DMS153 (cell line): ENCODE measurements at regions not wholly inside any gene's neighbourhood (a gene's known extent, or its start where the extent isn't known, plus 50 kb on each side); places are given as distances from the start of the nearest gene placed in this dataset.
"Not testable (repeated sequence)": the region's sequence is repeated elsewhere in the genome, so short reads cannot be mapped to it uniquely, and the experiment has no call there.

Experiments
- DNase-seq: peaks from one replicate; lab custom pipeline; 2025; lab: John Stamatoyannopoulos, UW

DNA sequence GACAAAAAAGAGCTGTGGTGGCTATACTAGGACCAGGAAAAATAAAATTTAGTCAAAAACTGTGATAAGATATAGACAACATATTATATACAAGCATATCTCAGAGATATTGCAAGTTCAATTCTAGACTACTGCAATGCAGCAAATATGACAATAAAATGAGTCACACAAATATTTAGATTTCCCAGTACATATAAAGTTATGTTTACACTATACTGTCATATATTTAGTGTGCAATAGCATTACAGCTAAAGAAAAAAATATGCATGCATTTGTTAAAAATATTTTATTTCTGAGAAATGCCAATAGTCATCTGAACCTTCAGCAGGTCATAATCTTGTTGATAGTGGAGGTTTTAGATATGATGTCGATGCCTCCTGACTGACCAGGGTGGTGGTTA is 72.1 kb downstream of the AKR1C4 start:
- no peak for DNase-seq

DNA sequence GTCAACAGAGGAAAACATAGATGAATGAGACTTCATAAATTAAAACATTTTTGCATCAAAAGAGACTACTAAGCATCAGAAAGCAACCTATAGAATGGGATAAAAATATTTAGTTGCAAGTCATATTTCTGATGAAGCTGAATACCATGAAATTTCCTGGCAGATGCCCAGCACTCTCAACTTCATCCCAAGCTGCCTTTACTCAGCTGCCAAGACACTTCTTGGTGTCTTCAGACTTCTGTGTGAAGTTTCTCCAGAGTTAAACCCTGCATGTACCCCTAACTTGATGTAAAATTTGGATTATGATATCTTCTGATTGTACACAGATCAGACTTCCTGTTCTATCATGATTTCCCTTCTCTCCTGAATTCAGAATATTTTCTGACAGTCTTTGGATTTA is 73.2 kb downstream of the AKR1C4 start:
- DNase-seq = no peak

DNA sequence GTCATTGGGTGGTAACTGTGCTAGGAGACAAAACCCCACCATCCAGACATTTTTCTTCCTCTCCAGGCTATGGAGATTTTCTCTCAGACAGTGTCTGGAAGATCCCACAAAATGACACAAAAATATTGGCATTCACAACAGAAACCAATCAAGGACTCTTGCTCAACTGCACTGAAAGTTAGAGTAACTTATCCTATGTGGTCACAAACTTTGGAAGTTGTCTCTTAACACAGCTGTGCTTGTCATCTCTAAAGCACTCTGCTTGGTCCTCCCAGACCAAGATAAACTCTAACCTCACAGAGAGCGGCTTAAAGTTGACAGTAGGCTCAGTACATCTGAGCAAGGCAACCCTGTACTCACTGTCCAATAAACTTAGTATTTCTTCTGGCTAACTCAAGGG is 74.9 kb downstream of the AKR1C4 start:
- DNase-seq = no peak

DNA sequence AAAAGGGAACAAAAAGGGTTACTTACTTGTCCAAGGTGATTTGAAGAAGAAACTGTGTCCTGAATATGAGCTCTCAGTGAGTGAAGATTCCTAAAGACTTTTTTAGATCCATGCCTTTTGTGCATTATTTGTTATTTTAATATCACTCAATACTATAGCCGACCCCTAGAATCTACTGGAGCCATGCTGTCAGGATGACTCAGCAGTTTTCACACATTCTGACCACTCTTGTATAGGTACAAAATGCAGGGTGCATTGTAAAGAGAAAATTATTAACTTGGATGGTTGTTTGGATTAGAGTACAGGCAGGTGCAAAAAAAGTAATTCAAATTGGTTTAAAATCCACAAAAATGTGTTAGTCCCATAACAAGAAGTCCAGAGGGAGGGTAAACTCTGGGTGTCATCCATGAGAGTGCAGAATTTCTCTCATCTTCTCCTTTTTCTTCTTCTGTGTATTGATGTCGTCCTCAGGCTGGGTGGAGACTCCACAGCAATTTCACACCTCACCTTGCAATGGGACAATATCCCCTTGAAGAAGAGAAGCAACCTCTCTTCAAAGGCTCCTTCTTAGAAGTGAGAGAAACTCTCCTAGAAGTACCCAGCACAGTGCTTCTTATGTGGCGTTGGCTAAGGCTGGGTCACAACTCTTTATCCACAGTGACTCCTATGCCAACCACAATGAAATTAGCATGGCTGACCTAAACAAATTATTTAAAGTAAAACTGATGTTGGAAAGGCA is 75.6 kb downstream of the AKR1C4 start:
- no peak for DNase-seq

DNA sequence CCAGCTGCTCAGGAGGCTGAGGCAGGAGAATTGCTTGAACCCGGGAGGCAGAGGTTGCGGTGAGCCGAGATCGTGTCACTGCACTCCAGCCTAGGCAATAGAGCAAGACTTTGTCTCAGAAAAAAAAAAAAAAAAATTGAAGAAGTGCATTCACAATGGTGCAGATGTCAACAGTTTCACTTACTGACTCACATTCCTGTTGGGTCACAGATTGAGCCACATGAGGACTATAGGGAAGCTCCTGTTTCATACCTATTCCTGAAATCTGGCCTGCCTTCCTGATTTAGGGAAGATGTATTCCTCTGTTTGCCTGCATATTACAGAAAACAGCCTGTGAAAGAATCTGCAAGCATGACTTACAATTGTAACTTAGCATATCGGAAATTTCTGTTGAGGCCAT is 78.2 kb downstream of the AKR1C4 start:
- DNase-seq = no peak

DNA sequence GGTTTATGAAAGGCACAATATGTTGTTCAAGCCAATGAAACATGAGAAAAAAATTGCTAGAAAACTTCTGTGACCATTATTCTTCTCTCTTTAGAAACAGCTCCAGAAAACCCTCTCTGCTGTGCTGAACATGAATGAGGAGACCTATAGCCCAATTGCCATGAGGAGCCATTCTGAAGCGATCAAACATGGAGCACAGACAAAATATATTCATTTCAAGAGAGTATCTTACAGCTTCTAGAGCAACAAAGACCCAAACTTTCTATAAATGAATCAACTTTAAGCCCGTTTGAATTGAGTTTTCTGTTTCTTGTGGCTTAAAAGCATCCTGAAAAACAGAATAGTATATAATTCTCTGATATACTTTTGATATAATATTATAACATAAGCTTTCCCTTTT is 83.4 kb upstream of the UCN3 start:
- no peak for DNase-seq

DNA sequence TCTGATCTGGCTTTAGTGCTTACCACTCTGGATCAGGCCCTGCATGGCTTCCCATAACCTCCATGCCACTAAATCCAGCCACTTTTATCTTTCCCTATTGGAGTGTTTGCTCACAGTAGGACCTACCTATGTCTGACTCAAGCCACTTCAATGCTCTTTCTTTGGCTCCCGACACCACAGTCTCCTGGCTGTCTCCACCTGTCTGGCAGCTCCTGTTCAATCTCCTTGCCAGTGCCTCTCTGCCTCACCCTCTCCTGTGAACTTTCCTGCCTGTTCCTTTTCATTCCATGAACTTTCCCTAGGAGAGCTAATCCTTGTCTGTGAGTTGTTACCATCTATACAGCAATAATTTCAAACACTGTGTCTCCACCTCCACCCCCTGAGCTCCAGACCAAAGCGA is 82.6 kb upstream of the UCN3 start:
- no peak for DNase-seq

DNA sequence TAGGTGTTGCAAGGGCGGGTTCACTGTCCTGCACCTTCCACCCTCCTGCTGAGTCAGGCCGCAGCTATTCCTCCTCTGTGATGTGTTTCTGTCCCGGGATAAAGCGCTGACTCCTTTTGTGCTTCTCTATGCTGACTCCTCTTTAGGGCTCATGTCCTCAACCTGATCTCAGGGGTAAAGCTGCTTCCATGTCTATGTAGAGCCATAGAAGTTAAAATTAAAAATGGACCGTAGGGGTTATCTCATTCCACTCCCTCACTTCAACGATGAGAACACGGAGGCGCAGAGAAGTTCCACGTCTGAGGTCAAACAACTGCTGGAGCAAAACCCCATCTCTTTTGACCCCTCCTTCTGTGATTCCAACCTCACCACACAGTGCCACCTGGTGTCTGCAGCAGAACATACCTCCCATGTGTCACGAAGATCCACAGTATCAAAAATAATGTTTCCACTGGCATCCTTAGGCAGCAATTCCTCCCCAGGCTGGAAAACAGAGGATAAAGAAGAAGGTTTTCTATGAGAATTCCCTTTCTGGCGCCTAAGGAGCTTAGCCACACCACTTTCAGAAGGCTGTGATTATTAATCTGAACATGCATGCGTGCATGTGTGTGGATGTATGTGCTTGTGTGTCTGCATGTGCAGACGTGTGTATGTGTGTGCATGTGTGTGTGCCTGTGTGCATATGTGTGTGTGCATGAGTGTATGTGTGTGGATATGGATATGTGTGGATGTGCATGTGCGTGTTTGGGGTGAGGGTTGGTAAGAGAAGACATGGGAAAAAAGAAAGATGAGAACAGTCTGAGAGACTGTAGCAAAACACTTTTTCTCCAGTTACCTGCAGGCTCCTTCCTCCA is 81.2 kb upstream of the UCN3 start:
- no peak for DNase-seq

DNA sequence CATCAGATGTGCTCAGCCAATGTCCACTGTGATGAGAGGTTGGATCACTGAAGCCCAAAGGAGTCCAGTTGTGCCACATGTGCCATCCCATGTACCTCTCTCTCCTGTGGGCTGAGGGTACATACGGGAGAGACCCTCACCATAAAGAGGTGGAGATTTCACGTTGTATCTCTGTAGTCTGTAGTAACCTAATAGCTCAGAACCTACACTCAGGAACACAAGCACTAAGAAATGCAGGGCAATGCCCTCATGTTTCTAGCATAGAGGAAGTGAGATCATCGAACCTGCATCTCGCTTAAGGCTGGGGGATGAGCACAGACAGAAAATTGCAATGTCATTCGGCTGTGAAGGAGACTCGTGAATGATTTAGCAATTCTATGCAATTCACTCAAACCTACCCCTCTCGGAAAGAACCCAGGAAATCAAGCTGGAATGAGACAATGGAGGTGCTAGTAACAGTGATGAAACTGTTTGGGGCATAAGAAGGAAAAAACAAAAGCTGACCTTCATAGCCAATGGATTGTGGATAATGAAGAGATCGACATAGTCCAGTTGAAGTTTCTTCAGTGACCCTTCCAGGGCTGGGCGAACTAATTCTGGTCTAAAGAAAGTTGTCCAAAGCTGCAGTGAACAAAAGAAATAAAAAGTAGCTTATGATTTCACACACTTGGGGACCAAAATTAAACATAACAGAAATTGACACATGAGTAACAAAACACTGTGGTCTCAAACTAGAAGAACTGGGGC is 80.3 kb upstream of the UCN3 start:
- DNase-seq = no peak

DNA sequence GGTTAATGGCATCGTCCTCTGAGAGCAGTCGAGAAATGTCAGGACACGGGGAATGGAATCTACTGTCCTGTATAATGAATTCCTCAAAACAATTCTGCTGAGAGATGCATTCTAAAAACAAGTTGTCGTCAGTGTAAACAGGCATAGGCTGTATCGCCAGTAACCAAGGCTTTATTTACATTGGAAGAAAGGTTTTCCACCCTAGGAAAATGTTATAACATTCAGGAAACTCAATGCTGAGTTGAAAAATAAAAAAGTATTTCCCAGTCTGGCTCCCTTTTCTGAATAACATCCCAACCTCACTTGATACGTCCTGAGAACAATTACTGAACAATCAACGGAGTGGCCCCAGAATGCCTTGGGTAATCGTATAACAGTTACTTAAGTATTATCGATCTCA is 79.6 kb upstream of the UCN3 start:
- no peak for DNase-seq

DNA sequence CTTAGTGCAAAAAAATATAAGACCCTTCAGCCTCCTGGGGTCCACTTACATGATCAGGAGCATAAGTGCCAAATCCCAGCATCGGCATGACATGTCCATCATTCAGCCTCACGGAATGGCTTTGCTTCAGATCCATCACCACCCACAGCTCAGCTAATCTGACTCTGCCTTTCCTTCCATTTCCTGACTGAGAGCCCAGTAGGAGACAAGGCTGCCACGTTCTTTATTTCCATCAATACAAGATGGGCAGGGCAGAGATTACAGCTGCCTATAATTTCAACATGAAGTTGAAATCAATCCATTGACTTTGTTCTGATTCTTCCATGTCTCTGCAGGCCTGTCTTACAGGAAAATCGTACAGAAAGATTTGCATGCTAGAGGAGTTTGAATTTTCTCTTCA is 76.4 kb upstream of the UCN3 start:
- DNase-seq = no peak

DNA sequence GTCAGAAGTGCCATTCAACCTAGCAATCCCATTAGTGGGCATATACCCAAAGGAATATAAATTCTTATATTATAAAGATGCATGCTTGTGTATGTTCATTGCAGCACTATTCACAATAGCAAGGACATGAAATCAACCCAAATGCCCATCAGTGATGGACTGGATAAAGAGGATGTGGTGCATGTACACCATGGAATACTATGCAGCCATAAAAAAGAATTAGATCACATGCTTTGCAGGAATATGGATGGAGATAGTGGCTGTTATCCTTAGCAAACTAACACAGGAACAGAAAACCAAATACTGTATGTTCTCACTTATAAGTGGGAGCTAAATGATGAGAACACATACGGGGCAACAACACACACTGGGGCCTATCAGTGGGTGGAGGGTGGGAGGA is 75.5 kb upstream of the UCN3 start:
- not testable (repeated sequence) for DNase-seq

DNA sequence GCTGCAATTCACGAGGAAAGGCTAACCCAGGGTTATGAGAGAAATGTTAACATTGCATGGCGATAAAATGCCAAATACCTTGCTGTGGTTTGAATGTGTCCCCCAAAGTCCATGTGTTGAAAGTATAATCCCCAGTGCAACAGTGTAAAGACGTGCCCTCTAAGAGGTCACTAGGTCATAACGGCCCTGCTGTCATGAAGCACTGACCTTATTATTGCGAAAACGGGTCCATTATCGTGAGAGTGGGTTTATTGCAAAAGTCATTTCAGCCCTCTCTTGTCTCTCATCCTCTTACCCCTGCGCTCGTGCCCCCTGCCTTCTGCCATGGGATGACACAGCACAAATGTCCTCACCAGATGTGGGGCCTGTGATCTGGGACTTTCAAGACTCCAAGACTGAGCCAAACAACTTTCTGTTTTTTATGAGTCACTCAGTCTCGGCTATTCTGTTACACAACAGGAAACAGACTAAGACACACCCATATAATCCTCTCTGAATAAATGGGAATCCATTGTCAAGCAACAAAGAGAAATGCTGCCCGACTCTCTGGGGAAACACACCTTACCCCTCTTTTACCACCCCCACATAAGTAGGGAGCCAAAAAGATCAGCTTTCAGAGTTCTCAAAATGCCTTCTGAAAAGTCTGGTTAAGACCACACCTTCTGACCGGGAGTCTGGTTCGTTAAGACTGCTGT is 73.1 kb upstream of the UCN3 start:
- DNase-seq = peak; percentile 56

DNA sequence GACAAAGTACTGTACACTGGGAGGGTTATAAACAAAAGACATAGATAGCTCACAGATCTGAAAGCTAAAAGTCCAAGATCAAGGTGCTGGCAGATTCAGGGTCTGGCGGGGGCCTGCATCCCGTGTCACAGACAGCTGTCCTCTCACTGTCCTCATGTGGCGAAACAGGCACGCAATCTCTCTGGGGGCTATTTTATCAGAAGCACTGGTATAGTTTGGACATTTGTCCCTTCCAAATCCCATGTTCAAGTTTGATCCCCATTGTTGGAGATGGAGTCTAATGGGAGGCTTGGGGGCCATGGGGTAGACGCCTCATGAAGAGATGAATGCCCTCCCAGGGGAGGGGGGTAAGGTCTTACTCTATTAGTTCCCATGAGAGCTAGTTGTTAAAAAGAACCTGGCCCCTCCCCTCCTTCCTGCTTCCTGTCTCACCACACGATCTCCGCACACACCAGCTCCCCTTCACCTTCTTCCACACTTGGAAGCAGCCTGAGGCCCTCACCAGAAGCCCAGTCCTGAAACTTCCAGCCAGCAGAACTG is 72.5 kb upstream of the UCN3 start:
- peak; percentile 55 for DNase-seq

DNA sequence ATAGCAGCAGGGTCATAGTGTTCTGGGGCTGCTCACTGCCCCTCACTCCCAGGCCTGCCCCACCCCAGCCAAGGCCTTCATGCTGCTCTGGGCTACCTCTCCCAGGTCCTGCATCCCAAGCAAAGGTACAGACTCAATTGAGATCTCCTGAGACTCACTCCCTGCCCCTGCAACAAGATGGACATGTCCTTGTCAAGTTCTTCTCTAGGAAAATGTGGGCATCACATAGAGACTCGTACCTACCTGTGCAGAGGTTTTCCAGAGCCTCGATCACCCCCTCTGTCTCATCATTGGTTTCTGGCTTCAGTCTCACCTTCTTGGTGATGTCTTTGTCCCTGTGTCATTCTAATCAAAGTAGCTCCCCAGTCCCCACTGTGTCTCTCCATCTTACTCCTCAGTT is 71.8 kb upstream of the UCN3 start:
- DNase-seq = not testable (repeated sequence)

DNA sequence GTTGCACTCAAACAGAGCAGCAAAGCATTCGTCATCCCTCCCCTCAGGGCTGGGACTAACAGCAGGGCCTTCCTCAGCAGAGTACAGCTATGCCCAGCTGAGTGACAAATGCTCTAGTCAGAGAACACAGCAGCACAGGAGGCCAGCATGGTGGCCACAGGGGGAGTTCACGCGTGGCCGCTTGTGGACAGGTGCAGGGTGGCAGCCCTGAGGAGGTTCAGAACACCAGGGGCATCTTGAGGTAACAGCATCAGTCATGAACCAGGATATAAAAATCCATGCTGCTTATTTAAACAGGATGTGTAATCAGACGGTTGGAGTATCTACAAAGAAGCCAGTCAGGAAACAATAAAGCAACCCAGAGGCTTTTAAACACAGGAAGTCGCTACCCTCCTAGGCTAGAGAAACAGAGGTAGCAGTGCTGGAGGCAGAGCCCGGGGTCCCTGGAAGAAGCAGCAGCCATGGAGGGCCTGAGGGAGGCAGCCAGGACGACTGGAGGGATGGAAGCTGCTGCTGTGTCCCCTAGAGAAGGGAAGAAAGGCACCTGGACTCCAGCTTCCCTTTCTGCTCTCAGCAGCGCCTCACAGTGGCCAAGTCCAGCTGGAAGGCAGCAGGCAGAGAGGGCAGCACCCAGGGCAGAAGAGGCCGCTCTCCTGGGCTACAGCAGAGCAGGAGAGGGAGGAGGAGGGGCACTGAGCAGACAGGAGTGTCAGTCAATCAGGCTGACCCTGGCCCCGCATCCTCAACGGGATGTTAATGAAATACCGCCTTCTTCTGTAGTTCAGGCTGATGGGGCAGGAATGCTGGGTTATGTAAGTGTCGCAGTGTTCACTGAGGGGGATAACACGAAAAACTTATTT is 70.8 kb upstream of the UCN3 start:
- peak; percentile 77 for DNase-seq

DNA sequence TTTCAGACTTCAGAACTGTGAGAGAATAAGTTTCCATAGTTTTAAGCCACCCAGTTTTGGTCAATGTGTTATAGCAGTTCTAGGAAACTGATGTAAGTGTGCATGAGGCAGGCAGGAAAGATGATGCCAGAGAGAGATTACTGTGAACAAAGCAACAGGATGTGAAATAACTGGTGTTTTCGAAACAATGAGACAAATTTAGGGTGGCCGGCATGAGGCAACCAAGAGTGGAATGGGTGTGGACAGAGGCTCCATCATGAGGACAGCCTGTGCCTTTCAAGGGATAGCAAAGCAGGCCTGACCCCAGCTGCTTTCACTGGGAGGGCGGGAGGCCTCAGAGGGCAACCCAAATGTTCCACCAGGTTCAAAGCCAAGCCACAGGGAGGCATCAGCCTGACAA is 67.3 kb upstream of the UCN3 start:
- DNase-seq = no peak

DNA sequence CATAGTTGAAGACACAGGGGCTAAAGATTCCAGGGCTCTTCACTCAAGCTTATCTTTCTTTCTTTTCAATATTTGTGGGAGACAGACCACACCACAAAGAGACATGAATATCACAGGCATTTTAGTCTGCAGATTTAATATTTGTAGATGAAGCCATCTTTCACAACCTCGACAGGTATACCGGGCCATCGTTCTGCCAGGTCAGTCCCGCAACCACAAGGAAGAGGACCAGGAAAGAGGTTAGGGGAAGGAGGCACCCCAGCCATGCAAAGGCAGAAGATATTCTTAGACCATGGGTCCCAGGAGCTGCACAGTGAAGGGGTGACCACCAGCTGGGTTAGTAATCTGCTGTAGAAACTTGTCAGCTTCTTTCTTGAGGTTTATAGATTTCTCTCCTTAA is 66.8 kb upstream of the UCN3 start:
- DNase-seq = no peak

DNA sequence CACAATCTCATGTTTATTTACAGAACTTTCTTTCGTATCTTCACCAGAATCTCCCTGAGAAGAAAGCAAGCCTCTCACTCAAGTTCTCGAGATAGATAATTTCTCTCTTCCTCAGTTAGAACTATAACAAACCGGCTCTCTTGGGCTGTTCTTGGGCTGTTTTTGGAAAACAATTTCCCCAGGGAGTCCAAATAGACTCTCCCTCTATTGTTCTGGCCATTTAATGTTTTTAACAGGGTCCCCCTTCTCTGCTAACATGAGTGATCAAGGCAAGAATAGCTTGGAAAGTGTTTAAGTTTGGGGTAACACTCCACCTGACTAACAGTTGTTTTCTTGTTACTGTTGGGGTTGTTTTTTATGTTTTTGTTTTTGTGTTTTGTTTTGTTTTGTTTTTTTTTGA is 64.8 kb upstream of the UCN3 start:
- DNase-seq = no peak

DNA sequence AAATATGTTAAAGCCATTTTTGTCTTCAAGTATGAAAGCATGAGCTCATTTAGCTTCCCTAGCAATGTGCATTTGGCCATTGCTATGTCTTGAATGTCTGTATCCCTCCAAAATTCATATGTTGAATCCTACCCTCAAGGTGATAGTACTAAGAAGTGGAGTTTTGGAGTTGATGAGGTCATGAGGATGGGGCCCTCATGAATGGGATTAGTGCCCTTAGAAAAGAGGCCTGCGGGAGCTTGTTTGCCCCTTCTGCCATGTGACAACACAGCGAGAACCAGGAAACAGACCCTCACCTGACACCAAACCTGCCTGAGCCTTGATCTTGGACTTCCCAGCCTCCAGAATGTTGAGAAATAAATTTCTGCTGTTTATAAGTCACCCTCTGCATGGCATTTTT is 61.3 kb upstream of the UCN3 start:
- DNase-seq = no peak

DNA sequence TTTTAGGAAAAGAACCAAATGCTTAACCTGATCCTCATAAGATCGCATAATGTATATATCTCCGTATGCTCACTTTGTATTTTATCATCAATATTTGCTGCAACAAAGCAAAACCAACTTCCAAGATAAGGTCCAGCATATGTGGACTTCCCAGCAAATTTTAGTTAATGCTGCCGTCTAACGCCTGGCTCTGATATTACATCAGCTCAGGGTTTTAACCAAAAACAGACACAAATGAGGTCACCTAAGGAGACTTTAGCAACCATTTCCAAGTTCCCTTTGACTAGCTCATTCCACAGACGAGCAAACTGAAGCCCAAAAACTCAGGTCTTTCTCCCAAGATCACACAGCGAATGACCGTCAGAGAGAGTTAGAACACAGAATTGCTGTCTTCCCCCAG is 59.4 kb upstream of the UCN3 start:
- DNase-seq = no peak
